CD4-positive, CD25-positive, alpha-beta regulatory T cell (primary cell): ENCODE measurements at regions not wholly inside any gene's neighbourhood (a gene's known extent, or its start where the extent isn't known, plus 50 kb on each side); places are given as distances from the start of the nearest gene placed in this dataset.

Source experiments
- ATAC-seq, 2 donors: fragments of 150-1000 bp; cut with Tn5 transposase; one replicate each; pipeline ENCODE4 v1.10.0; 2021; ENCODE audit warnings: low read depth in 2 of 2, moderate number of reproducible peaks in 2 of 2, moderate library complexity in 1 of 2
- DNase-seq, 3 donors: peaks; one replicate each; pipeline versions ENCODE4 v3.0.0 to v3.0.0-alpha.2; 2012 to 2022; ENCODE audit warnings: mixed read lengths in 1 of 3
- H3K27ac ChIP-seq: one replicate; pipeline ENCODE4 v1.7.0; 2013; ENCODE audit warnings: mild to moderate bottlenecking, low read length; ENCODE audit not compliant: insufficient read depth, poor library complexity, severe bottlenecking
- H3K27me3 ChIP-seq: one replicate; pipeline ENCODE4 v1.7.0; 2013; ENCODE audit warnings: low read length; ENCODE audit not compliant: control insufficient read depth, insufficient read depth
- H3K36me3 ChIP-seq: one replicate; pipeline ENCODE4 v1.7.0; 2013; ENCODE audit warnings: mild to moderate bottlenecking, low read length, moderate library complexity; ENCODE audit not compliant: control insufficient read depth, insufficient read depth
- H3K4me1 ChIP-seq: 2 replicates; pipeline ENCODE4 v1.7.0; 2013; ENCODE audit warnings: mild to moderate bottlenecking, low read length; ENCODE audit not compliant: insufficient read depth, control insufficient read depth, poor library complexity, severe bottlenecking
- H3K4me3 ChIP-seq: one replicate; pipeline ENCODE4 v1.7.0; 2013; ENCODE audit warnings: low read depth, mild to moderate bottlenecking, low read length, moderate library complexity
- H3K9me3 ChIP-seq, 2 experiments: 1 replicate in 1 of 2; 2 replicates in 1 of 2; pipeline ENCODE4 v1.7.0; 2013; ENCODE audit warnings: low read length in 2 of 2, mild to moderate bottlenecking in 1 of 2, moderate library complexity in 1 of 2; ENCODE audit not compliant: control insufficient read depth in 2 of 2
- H3K27ac Mint-ChIP-seq, 3 donors: one replicate each; pipeline ENCODE4 v1.8.0; 2020 to 2022; ENCODE audit warnings: mild to moderate bottlenecking in 3 of 3, mixed read lengths in 3 of 3, moderate library complexity in 2 of 3
- H3K27me3 Mint-ChIP-seq: one replicate; pipeline ENCODE4 v1.8.0; 2022; ENCODE audit warnings: mild to moderate bottlenecking, mixed read lengths
- H3K36me3 Mint-ChIP-seq: one replicate; pipeline ENCODE4 v1.8.0; 2020; ENCODE audit warnings: mixed read lengths
- H3K4me1 Mint-ChIP-seq, 4 donors: one replicate each; pipeline ENCODE4 v1.8.0; 2020 to 2022; ENCODE audit warnings: mixed read lengths in 4 of 4, mild to moderate bottlenecking in 1 of 4
- H3K4me3 Mint-ChIP-seq, 4 donors: one replicate each; pipeline ENCODE4 v1.8.0; 2020 to 2022; ENCODE audit warnings: mild to moderate bottlenecking in 4 of 4, mixed read lengths in 4 of 4, moderate library complexity in 3 of 4
- H3K9me3 Mint-ChIP-seq, 7 donors: one replicate each; pipeline ENCODE4 v1.8.0; 2020 to 2022; ENCODE audit warnings: mixed read lengths in 7 of 7, mild to moderate bottlenecking in 3 of 7, moderate library complexity in 2 of 7

DNA sequence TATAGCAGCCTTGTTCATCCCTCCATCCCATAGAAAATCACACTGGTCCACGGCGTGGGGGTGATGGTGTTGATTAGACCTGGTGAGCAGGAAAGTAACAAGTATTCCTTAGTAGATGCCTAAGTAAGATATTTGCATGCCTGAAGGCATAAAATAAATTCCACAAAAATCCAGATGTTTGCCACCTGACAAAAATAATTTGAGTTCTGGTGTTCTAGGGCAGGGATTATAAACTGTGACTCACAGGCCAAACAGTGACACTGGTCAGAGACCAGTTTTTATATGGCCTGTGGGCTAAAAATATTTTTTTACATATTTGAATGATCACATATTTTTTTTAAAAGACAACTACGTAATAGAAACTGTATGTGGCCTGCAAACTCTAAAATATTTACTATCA is 310.7 kb downstream of the RFC3 start:
- no peaks in the 10 kb centered on the region for H3K4me1 Mint-ChIP-seq
- no peak overlapping the region for H3K27ac Mint-ChIP-seq

DNA sequence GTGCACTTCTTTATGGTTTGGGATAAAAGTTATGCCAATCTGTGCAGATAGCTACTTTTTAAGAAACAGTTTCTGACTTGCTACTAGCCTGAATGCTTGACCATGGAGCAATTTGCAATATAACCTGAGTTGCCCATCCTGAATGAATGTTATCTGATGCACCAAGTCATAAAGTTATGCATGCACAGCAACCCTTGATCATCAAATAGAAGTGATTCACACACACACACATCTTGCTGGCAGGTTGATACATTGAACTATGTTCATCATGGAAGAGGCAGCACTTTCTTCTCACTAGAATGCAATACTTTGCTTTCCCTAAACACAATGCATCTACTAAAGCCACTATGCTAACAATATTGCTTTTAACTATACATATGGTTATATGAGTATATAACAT is 311.5 kb downstream of the RFC3 start:
- ATAC-seq = no peak
- Mint-ChIP-seq H3K4me3 (no peak overlapping the region), H3K9me3 (peaks cover 0 to 8% (median 0%) of the 10 kb centered on the region in 7 donors), H3K27me3 (no peaks in the 10 kb centered on the region), H3K27ac (no peak overlapping the region), H3K4me1 (no peaks in the 10 kb centered on the region), H3K36me3 (no peaks in the 10 kb centered on the region)
- Histone ChIP-seq H3K36me3 (no peaks in the 10 kb centered on the region), H3K4me1 (no peaks in the 10 kb centered on the region), H3K4me3 (no peak overlapping the region), H3K9me3 (no peaks in the 10 kb centered on the region), H3K27me3 (no peaks in the 10 kb centered on the region), H3K27ac (no peak overlapping the region)
- DNase-seq = no peak

More for the DNA sequence above, 310.7 kb downstream of the RFC3 start:
- H3K36me3 ChIP-seq = no peaks in the 10 kb centered on the region
- Mint-ChIP-seq H3K36me3 (no peaks in the 10 kb centered on the region), H3K27me3 (no peaks in the 10 kb centered on the region), H3K9me3 (peaks cover 0 to 6% (median 0%) of the 10 kb centered on the region in 7 donors), H3K4me3 (no peak overlapping the region)
- no peaks in the 10 kb centered on the region for H3K9me3 ChIP-seq
- ATAC-seq (no peak), DNase-seq (no peak)
- H3K4me1 ChIP-seq = no peaks in the 10 kb centered on the region
- H3K27me3 ChIP-seq = no peaks in the 10 kb centered on the region
- H3K4me3 ChIP-seq = no peak overlapping the region
- no peak overlapping the region for H3K27ac ChIP-seq

DNA sequence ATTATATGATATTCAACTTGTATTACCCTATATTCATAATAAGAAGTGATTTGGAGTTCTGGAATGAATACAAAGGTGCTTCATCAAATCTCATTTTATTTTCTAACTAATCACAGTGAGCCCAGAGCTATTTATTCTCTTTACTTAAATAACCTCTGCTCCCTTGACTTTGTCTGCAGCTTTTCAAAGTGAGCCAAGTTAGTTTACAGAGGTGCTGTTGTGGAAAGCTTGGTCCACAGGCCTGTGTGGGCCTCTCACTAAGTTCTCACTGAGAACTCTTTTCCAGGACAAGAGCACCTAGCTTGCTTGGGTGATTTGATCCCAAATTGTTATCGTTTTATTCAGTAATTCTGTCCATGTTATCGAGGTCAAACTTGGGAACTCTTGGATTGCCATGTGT is 319.3 kb downstream of the RFC3 start:
- no peak for ATAC-seq
- H3K36me3 Mint-ChIP-seq = no peaks in the 10 kb centered on the region
- H3K4me1 Mint-ChIP-seq = no peaks in the 10 kb centered on the region
- no peaks in the 10 kb centered on the region for H3K4me1 ChIP-seq
- H3K27me3 ChIP-seq = no peaks in the 10 kb centered on the region
- no peak for DNase-seq
- peaks cover 10% of the 10 kb centered on the region for H3K27me3 Mint-ChIP-seq
- H3K9me3 Mint-ChIP-seq = peaks cover 0 to 12% (median 2%) of the 10 kb centered on the region in 7 donors
- no peaks in the 10 kb centered on the region for H3K36me3 ChIP-seq
- H3K27ac Mint-ChIP-seq = no peak overlapping the region
- H3K9me3 ChIP-seq = peaks cover 2 to 8% of the 10 kb centered on the region in 2 experiments
- H3K4me3 Mint-ChIP-seq = no peak overlapping the region
- H3K27ac ChIP-seq = no peak overlapping the region
- H3K4me3 ChIP-seq = no peak overlapping the region

DNA sequence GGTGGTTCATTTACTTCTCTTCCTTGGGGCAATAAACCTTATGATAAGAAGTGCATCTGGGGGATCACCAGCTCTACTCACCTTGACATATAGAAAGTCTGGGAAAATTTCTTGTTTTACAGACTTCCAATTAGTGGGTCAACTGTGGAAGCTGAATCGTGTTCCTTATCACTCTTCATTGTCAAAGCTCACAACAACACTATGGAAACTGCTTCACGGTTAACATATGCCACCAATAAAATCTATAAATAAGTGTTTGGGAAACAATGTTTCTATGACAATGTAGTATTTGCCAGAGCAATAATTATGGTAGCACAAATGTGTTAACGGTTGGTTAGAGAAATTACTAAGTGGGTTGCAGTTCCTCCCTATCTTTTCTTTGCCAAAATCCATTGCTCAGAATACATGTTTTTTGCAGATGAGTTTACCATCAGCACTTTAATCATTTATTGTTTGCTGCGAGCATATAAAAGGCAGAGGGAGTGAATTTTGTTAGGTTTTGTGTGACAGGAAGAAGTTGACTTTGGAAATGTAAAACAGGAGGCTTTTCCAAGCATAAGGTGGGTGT is 321.8 kb downstream of the RFC3 start:
- H3K27me3 ChIP-seq = no peaks in the 10 kb centered on the region
- H3K9me3 ChIP-seq = peaks cover 2 to 8% of the 10 kb centered on the region in 2 experiments
- Mint-ChIP-seq H3K4me3 (no peak overlapping the region), H3K36me3 (no peaks in the 10 kb centered on the region), H3K27ac (no peak overlapping the region), H3K4me1 (no peaks in the 10 kb centered on the region), H3K27me3 (peaks cover 10% of the 10 kb centered on the region), H3K9me3 (peaks cover 0 to 12% (median 2%) of the 10 kb centered on the region in 7 donors)
- no peak overlapping the region for H3K27ac ChIP-seq
- DNase-seq (no peak), ATAC-seq (no peak)
- H3K4me3 ChIP-seq = no peak overlapping the region
- H3K36me3 ChIP-seq = no peaks in the 10 kb centered on the region
- H3K4me1 ChIP-seq = no peaks in the 10 kb centered on the region

DNA sequence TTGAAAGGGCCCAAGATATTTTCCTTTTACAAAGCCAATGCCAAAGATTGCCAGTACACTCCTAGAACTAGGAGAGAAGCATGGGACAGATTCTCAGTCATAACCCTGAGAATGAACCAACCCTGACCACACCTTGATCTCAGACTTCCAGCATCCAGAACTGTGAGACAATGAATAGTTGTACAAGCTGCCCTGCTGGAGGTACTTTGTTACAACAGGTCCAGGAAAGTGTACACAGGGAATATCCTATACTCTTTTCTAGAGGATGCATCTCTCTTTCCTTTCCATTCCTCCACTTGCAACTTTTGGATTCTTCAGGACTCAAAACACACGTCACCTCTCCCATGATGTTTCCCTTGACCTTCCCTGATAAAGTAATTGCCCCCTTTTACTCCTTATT is 325.7 kb downstream of the RFC3 start:
- DNase-seq (no peak), ATAC-seq (no peak)
- Histone ChIP-seq H3K27ac (no peak overlapping the region), H3K9me3 (no peaks in the 10 kb centered on the region), H3K4me1 (no peaks in the 10 kb centered on the region), H3K27me3 (peaks cover 2% of the 10 kb centered on the region), H3K4me3 (no peak overlapping the region), H3K36me3 (no peaks in the 10 kb centered on the region)
- Mint-ChIP-seq H3K4me1 (no peaks in the 10 kb centered on the region), H3K27me3 (peaks cover 13% of the 10 kb centered on the region), H3K4me3 (no peak overlapping the region), H3K9me3 (peaks cover 0 to 5% (median 0%) of the 10 kb centered on the region in 7 donors), H3K36me3 (no peaks in the 10 kb centered on the region), H3K27ac (no peak overlapping the region)

DNA sequence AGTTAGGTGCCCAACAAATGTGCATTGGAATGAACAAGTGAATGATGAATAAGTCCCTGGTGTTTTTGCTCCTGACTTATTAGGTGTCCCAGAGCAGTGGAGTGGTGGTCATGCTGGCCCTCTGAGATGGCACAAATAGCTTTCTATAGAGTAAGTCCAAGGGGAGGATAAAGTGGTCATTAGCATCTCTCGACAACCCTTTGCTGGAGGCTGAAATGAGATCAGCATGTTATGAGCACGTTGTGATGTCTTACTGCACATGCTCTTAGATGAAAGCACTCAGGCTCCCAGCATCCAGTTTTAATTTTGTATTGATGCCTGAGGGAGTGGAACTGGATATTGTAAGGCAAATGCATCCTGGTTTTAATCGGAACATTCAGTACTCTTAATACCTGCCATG is 326.2 kb downstream of the RFC3 start:
- no peak for ATAC-seq
- H3K4me1 Mint-ChIP-seq = no peaks in the 10 kb centered on the region
- peaks cover 0 to 5% (median 0%) of the 10 kb centered on the region in 7 donors for H3K9me3 Mint-ChIP-seq
- no peak for DNase-seq
- H3K4me3 Mint-ChIP-seq = no peak overlapping the region
- Histone ChIP-seq H3K4me3 (no peak overlapping the region), H3K9me3 (no peaks in the 10 kb centered on the region), H3K36me3 (no peaks in the 10 kb centered on the region), H3K4me1 (no peaks in the 10 kb centered on the region), H3K27ac (no peak overlapping the region), H3K27me3 (peaks cover 2% of the 10 kb centered on the region)
- H3K27ac Mint-ChIP-seq = no peak overlapping the region
- peaks cover 11% of the 10 kb centered on the region for H3K27me3 Mint-ChIP-seq
- no peaks in the 10 kb centered on the region for H3K36me3 Mint-ChIP-seq

DNA sequence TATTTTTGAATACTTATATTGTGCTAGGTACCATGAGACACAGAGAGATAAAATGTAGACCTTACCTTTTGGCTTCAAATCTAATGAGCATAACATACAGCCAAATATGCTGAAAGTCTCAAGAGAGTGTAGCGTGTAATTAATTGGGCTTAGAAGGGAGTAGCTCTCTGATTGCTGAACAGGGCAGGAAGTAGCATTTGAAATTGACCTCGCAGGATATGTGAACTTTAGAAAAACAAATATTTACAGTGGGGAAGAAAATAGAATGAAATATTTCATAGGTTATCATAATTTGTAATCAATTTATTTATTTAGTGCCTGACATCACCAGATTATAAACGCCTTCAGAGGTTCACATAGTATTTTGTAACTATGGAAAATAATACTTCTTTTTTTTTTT is 327.1 kb downstream of the RFC3 start:
- Mint-ChIP-seq H3K27ac (no peak overlapping the region), H3K9me3 (peaks cover 0 to 2% (median 0%) of the 10 kb centered on the region in 7 donors), H3K4me1 (no peaks in the 10 kb centered on the region), H3K36me3 (no peaks in the 10 kb centered on the region), H3K27me3 (peaks cover 5% of the 10 kb centered on the region), H3K4me3 (no peak overlapping the region)
- DNase-seq = no peak
- Histone ChIP-seq H3K4me1 (no peaks in the 10 kb centered on the region), H3K4me3 (no peak overlapping the region), H3K27me3 (peaks cover 2% of the 10 kb centered on the region), H3K36me3 (no peaks in the 10 kb centered on the region), H3K27ac (no peak overlapping the region), H3K9me3 (no peaks in the 10 kb centered on the region)
- ATAC-seq = no peak

DNA sequence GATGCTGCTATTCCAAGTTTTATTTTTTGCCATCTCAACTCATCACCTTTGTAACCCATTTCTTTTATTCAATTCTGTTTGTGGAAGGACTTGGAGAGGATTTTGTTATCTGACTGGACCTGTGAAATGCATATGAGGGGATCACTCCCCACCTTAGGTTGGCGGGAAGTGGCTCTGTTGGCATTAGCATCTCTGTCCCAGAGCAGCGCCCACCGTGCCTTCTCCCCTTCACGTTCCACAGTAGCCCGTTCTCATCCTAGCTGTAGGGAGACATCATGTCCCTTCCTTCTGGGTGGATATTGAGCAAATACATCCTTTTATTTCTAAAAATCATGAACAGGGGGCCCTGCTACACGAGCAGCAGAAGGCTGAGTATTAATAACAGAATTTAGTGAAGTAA is 330.4 kb downstream of the RFC3 start:
- no peaks in the 10 kb centered on the region for H3K4me1 ChIP-seq
- H3K9me3 ChIP-seq = no peaks in the 10 kb centered on the region
- Mint-ChIP-seq H3K4me3 (no peak overlapping the region), H3K36me3 (no peaks in the 10 kb centered on the region), H3K9me3 (peaks cover 0 to 8% (median 0%) of the 10 kb centered on the region in 7 donors), H3K4me1 (no peaks in the 10 kb centered on the region), H3K27me3 (peaks cover 5% of the 10 kb centered on the region), H3K27ac (no peak overlapping the region)
- no peak overlapping the region for H3K4me3 ChIP-seq
- ATAC-seq (no peak), DNase-seq (no peak)
- H3K36me3 ChIP-seq = no peaks in the 10 kb centered on the region
- H3K27me3 ChIP-seq = peaks cover 2% of the 10 kb centered on the region
- no peak overlapping the region for H3K27ac ChIP-seq
